ENCODE measurements at regions not wholly inside any gene's neighbourhood (a gene's known extent, or its start where the extent isn't known, plus 50 kb on each side); places are given as distances from the start of the nearest gene placed in this dataset.

DNA sequence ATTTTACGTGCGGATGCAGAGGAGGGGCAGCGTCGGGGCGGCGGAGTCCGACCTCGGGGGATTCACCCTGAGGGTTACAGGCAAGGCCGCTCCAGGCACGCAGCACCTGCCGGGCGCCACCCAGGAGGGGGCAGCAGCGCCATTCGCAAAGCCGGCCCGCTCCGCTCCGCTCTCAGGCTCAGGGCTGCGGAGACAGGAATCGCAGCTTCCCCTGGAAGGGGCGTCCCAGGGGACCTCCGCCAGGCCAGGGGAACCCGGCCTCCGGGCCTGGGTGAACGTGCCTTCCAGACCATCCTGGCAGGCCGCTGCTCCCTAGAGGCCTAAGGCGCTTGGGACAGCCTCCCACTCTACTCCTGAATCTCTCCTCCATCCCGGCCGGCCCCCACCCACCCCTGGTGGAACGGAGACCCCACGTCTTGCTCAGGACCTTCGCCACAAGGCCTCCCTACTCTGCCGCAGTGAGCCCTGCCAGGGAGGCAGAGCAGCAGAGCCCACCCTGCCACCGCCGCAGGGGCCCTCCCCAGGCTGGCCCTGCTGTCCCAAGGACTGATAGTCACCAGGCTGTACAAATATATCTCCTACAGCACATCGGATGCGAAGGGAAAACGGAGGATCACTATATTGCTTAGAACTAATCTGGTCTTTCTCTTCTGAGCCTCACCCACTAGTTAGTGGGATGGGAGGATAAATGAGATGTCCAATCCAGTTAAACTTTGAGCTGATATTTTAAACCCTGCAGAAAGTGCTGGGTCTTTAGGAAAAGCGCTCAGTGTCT lies 115.0 kb downstream of the SMIM20 start:
- peak overlapping the region; percentile 100 for H2BK5ac ChIP-seq (ENCODE audit: low read depth, low read length)
- H2BK20ac ChIP-seq (ENCODE audit: low read length) = peak overlapping the region; percentile 88; the same call in 1 of the 2 replicates
- H3K4ac ChIP-seq (replicated peaks; ENCODE audit: insufficient read length, low read depth, low read length) = peak overlapping the region; percentile 82
- H3K18ac ChIP-seq (ENCODE audit: extremely low read depth, low read length) = peak overlapping the region; percentile 97
- H3K9me3 ChIP-seq (ENCODE audit: insufficient read depth in 2 of 2, low read depth in 1 of 2, low read length in 1 of 2) = peaks cover 7% of the 10 kb centered on the region in 2 experiments; a peak in 3 of 4 replicates
- H2BK15ac ChIP-seq (ENCODE audit: low read length) = peak overlapping the region; percentile 98
- peaks cover 0 to 4% (median 0%) of the 10 kb centered on the region in 4 experiments; a peak in 1 of 8 replicates for H3K36me3 ChIP-seq (ENCODE audit: control insufficient read depth in 2 of 4, insufficient read depth in 4 of 4, low read length in 3 of 4)
- H3K23me2 ChIP-seq (ENCODE audit: low read depth, low read length) = peaks cover 18% of the 10 kb centered on the region
- H3K14ac ChIP-seq (ENCODE audit: insufficient read length) = peak overlapping the region; percentile 67
- H2BK12ac ChIP-seq (ENCODE audit: low read depth, low read length) = peak overlapping the region; percentile 95
- peak overlapping the region; percentile 36 to 79 (median 74) for H3K9ac ChIP-seq (replicated peaks in 1 of 4; ENCODE audit: extremely low read depth in 1 of 4, low read depth in 3 of 4, low read length in 3 of 4)
- H4K5ac ChIP-seq (ENCODE audit: insufficient read length, low read depth, low read length) = peak overlapping the region; percentile 89
- H2AFZ ChIP-seq (ENCODE audit: low read length) = no peak overlapping the region
- H3K27ac ChIP-seq (ENCODE audit: low read depth, low read length) = peak overlapping the region; percentile 95
- H3K79me1 ChIP-seq (ENCODE audit: low read depth, low read length) = no peaks in the 10 kb centered on the region
- H3K4me2 ChIP-seq (ENCODE audit: insufficient read depth in 1 of 2, low read depth in 2 of 2, low read length in 2 of 2) = peak overlapping the region; percentile 94
- H3K4me1 ChIP-seq (replicated peaks in 1 of 4; ENCODE audit: control insufficient read depth in 3 of 4, insufficient read depth in 4 of 4, low read length in 3 of 4) = peaks cover 9 to 32% (median 20%) of the 10 kb centered on the region in 4 experiments
- peak overlapping the region; percentile 89 for H4K8ac ChIP-seq (ENCODE audit: extremely low read depth, insufficient read depth, low read length)
- no peaks in the 10 kb centered on the region for H3K27me3 ChIP-seq (replicated peaks in 1 of 4; ENCODE audit: control insufficient read depth in 3 of 4, extremely low read depth in 1 of 4, insufficient read depth in 3 of 4, low read length in 3 of 4)
- no peaks in the 10 kb centered on the region for H3K79me2 ChIP-seq (ENCODE audit: control insufficient read depth in 1 of 2, insufficient read depth in 2 of 2, low read length in 2 of 2)
- H4K20me1 ChIP-seq (replicated peaks in 1 of 2; ENCODE audit: control insufficient read depth in 1 of 2, insufficient read depth in 2 of 2, low read length in 2 of 2) = no peaks in the 10 kb centered on the region
- FAIRE-seq (no peak), DNase-seq (ENCODE audit: low read depth in 1 of 2, low spot score in 2 of 2) (peak; percentile 74 to 91)
- H3K56ac ChIP-seq (replicated peaks; ENCODE audit: insufficient read length, low read depth, low read length) = peak overlapping the region; percentile 96
- POLR2A ChIA-PET (ENCODE audit: partially characterized antibody) = interaction anchor here (0.9 to 3.7 kb wide), 41 partner anchors 8 to 1370 kb away, joined by 3 to 29 read pairs (median 4); partner anchors contain the start of genes RBPJ, SLC34A2 and SMIM20
- 10% methylated on average over 31 of the region's 39 CpGs; no CpG with 5 or more reads in 1 of the 2 experiments for WGBS, 2 experiments (ENCODE audit: extremely low coverage in 1 of 2, insufficient coverage in 1 of 2, insufficient read length in 1 of 2, insufficient replicate concordance in 2 of 2, low coverage in 1 of 2, low lambda C conversion rate in 2 of 2, missing lambda C conversion rate in 1 of 2)
- no peak overlapping the region for H3K23ac ChIP-seq (ENCODE audit: insufficient read length)
- H2AK5ac ChIP-seq (ENCODE audit: low read depth, low read length) = peak overlapping the region; percentile 96
- H4K91ac ChIP-seq (replicated peaks; ENCODE audit: insufficient read length, low read length) = peak overlapping the region; percentile 98
- CTCF ChIA-PET (ENCODE audit: partially characterized antibody) = interaction anchor here (0.7 to 4.3 kb wide), 26 partner anchors 10 to 409 kb away, joined by 3 to 25 read pairs (median 5); no protein-coding TSS in a partner anchor
- peak overlapping the region; percentile 49 for H2BK120ac ChIP-seq (replicated peaks; ENCODE audit: low read depth, low read length)
- peak overlapping the region; percentile 44 to 63 (median 52) for H3K4me3 ChIP-seq (ENCODE audit: extremely low read depth in 1 of 4, insufficient read depth in 2 of 4, low read depth in 3 of 4, low read length in 4 of 4)
- TF ChIP-seq EZH2 (IDR thresholded peaks at IDR 0.05; ENCODE audit: low read depth, low read length, severe bottlenecking) (no peak), RXRA (IDR thresholded peaks at IDR 0.05; ENCODE audit: insufficient read depth, low read depth, low read length) (no peak), RAD21 (IDR thresholded peaks at IDR 0.05 in 1 of 2, conservative IDR thresholded peaks at IDR 0.05 in 1 of 2; ENCODE audit: low read depth in 2 of 2, low read length in 2 of 2) (peak; percentile 90 to 92), JUN (IDR thresholded peaks at IDR 0.05; ENCODE audit: low read depth, low read length) (no peak), GTF2F1 (IDR thresholded peaks at IDR 0.05; ENCODE audit: borderline replicate concordance, low read depth, low read length) (peak; percentile 57), POLR2AphosphoS5 (IDR thresholded peaks at IDR 0.05; ENCODE audit: low read depth, low read length) (peak; percentile 97), BRCA1 (IDR thresholded peaks at IDR 0.05; ENCODE audit: low read depth, low read length) (no peak)
- TF ChIP-seq, protein P1, sequence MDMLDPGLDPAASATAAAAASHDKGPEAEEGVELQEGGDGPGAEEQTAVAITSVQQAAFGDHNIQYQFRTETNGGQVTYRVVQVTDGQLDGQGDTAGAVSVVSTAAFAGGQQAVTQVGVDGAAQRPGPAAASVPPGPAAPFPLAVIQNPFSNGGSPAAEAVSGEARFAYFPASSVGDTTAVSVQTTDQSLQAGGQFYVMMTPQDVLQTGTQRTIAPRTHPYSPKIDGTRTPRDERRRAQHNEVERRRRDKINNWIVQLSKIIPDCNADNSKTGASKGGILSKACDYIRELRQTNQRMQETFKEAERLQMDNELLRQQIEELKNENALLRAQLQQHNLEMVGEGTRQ (IDR thresholded peaks at IDR 0.05; ENCODE audit: low read length) = no peak
- TF ChIP-seq, protein P2, sequence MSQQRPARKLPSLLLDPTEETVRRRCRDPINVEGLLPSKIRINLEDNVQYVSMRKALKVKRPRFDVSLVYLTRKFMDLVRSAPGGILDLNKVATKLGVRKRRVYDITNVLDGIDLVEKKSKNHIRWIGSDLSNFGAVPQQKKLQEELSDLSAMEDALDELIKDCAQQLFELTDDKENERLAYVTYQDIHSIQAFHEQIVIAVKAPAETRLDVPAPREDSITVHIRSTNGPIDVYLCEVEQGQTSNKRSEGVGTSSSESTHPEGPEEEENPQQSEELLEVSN (IDR thresholded peaks at IDR 0.05) = no peak

Measured in H1 (cell line).